Tibial nerve (tissue), 4 donors: ENCODE measurements at regions not wholly inside any gene's neighbourhood (a gene's known extent, or its start where the extent isn't known, plus 50 kb on each side); places are given as distances from the start of the nearest gene placed in this dataset.

Experiments
- CTCF ChIP-seq, 5 experiments: fragments of 200-600 bp in 3 of 5; fragments of 450-650 bp in 2 of 5; sonication (generic) in 3 of 5; IDR thresholded peaks; one replicate each; pipeline ENCODE4 v1.5.1; 2016 to 2019; ENCODE audit warnings: antibody characterized with exemption in 5 of 5, mild to moderate bottlenecking in 3 of 5, moderate library complexity in 2 of 5
- EP300 ChIP-seq, 2 donors: sonication (generic); formaldehyde crosslinking; IDR thresholded peaks; one replicate each; pipeline ENCODE4 v1.6.1; 2017; ENCODE audit warnings: antibody characterized with exemption in 2 of 2, mild to moderate bottlenecking in 1 of 2
- POLR2A ChIP-seq, 2 donors: fragments of 450-650 bp; IDR thresholded peaks; one replicate each; pipeline ENCODE4 v1.6.1; 2017; ENCODE audit warnings: antibody characterized with exemption in 2 of 2, mild to moderate bottlenecking in 2 of 2, moderate library complexity in 2 of 2

- TF ChIP-seq CTCF (IDR thresholded peaks at IDR 0.05) (no peak), EP300 (IDR thresholded peaks at IDR 0.05) (no peak), POLR2A (IDR thresholded peaks at IDR 0.05) (no peak)
Observed at GRCh38 chr4:152054731-152055130, 293.9 kb upstream of the GATB start.
